Activated CD4-positive, alpha-beta T cell treated with anti-CD3 and anti-CD28 coated beads, Interleukin-2, amount 50 U/mL, for 1 hour (primary cell): ENCODE measurements at regions not wholly inside any gene's neighbourhood (a gene's known extent, or its start where the extent isn't known, plus 50 kb on each side); places are given as distances from the start of the nearest gene placed in this dataset.

Experiments used
- DNase-seq: peaks from one replicate; pipeline ENCODE4 v3.0.0-alpha.2; 2020

DNA sequence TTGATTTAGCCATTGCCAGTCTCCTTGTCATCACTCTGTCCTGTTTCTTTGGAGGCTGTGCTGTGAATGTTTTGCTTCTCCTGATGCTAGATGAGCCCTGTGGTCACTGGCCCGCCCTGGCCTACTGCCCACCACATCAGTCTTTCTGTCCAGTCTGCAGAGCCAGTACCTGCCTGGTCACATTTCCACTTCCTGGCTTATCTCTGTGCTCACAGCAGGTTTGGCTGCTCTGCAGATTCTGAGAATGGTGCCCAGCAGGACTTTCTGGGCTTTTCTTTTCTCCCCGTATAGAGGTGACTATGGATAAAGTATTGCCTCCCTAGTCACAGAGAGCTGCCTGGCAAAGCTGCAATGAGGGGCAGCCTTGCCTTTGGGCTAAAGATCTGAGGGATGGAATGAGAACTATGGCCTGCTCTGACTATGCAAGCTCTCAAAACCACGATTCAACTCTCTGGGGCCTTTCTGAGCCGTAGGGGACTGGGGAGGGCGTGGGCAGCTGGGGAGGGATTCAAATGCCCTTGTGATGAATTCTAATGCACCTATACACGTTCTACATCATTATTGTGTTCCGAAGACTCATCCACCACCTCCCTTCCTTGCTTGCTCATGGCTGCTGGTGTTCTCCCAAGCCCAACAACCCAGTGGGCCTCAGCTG lies 410.4 kb upstream of the NPVF start:
- DNase-seq = no peak

- DNase-seq = no peak
These were observed 414.6 kb upstream of the NPVF start for GRCh38 chr7:25642849-25643248.

DNA sequence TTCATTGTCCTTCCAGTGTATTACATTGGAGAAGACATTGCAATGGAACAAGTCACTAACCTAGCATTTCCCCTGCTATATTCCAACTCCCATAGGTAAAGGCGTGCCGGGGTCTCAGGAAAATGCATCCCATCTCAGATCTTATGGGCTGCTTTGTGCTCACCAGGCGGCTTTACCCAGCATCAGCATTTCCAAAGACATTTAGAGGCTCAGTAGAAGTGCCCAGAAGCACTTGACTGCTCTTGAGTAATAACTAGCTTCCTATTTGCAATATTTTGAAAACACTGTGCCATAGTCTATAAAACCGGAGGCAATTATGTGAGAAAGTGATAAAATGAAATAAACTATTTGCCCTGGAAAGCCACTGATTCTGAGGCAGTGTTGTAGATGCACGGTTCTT lies 415.0 kb upstream of the NPVF start:
- DNase-seq = no peak

- DNase-seq = no peak
These were observed 415.6 kb upstream of the NPVF start for GRCh38 chr7:25643770-25644394.

GRCh38 chr7:25646726-25647413 lies 418.6 kb upstream of the NPVF start:
- DNase-seq = no peak

GRCh38 chr7:25647872-25648271 lies 419.6 kb upstream of the NPVF start:
- DNase-seq = no peak

GRCh38 chr7:25652366-25652765 lies 424.1 kb upstream of the NPVF start:
- DNase-seq = no peak

GRCh38 chr7:25653384-25653783 lies 425.1 kb upstream of the NPVF start:
- no peak for DNase-seq

GRCh38 chr7:25656071-25656470 lies 427.8 kb upstream of the NPVF start:
- no peak for DNase-seq

DNA sequence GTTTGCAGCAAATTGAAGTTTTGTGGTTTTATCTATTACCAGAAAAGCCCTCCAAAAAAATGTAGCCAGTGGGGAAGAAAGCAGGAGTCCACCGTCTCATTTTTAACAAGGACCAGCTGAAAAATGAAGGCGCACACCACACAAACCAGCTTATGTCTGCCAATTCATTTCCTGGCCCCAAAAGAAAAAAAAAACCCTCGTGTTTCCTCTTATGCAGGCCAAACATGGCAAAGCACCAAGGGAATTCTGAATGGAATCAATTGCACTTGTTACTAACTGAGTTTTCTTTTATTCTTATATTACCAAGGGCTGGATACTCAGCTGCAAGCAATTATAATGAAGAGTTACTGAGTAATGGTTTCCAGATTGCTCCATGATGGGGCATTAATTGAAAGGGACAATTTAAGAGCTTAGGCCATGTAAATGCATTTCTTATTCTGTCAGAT lies 428.3 kb upstream of the NPVF start:
- DNase-seq = no peak

DNA sequence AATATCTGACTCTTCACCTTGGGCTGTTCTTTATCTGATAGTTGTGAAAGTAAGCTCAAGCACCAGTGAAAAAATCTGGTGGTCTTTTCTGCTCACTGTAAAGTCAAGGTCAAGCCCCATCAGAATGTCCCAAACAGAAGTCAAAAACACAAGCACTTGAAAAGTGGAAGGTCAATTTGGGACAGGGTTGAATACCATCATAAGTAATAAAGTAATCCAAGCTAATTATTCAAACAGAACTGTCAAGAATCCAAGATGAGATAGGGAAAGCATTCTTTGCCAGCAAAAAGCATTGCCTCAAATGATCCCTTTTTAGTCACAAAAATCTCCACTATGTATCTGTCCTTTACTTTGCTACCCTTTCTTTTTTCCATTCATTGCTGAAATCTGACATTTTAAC lies 430.1 kb upstream of the NPVF start:
- no peak for DNase-seq

DNA sequence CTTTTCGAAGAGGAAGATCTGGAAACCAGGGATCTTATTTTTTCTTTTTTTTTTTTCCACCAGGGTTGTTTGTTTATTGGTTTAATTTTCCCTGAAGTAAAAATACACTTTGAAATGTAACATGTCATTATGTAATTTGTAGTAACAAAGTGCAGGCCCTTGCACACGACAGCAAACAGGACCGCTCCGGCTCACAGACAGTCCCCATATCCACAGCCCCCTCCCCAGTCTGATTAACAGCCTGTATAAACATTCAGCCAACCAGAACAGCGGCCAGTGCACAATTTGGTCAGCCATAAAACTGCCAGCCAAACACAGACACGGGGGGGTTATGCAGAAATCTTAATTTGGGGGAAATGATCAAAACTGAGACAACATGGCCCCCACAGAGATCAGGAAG lies 431.6 kb upstream of the NPVF start:
- DNase-seq = no peak

DNA sequence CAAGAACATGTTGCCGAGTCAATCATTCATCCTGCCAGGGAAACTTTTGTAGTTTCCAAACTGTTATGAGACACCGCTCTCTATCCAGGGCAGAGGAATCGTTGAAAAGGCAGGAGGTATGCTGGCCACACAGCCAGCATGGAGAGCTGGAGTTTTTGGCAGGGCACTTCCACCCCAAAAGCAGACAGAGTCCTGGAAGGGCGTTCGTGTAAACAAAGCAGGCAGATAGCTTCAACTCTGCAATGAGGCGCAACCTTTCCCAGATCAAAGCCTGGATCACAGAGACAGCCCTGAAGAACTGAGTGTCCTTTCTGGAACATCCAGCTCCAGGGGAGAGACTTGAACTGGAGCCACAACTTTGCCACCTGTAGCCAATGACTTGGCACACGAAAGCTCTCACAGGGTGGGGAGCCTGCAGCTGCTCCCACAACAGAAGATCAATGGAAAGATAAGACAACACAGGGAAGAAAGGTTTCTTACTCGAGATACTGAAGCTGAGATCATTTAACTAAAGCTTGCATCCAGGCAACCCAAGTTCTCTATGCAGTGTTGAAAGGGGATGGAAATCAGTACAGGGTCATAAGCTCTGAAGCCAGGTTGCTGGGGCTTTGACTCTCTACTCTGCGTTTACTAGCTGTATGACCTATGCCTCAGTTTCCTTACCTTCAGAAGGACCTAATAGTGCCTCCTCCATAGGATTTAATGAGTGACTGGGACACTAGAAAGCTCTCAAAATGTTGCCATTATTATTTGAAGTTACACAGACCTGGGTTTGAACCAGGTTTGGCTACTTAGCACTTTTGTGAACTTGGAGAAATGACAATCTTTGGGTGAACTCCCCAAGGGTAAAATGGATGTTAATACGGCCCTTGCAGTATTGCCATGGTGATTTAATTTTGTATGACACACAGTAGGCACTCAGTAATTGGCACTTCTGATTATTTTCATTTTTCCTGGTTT lies 434.8 kb upstream of the NPVF start:
- no peak for DNase-seq

DNA sequence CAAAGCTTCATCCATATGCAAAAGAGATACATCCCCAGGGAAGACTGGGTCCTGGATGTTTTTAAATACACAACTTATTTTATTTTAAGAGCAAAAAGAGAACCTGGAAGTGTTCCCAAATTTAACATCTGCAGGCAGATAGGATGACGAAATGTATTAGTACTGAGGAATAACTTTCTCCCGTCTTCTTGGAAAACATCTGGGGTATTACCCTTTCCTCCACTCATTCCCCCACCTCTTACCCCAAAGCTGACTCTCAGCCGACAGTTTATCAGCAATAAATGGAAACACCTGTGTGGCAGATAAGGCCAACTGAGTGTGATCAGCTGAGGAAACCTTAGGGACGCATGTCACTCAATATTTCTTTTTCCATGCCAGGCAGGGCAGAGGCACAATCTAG lies 435.6 kb upstream of the NPVF start:
- no peak for DNase-seq

GRCh38 chr7:25664593-25664992 lies 436.3 kb upstream of the NPVF start:
- no peak for DNase-seq

GRCh38 chr7:25665374-25665773 lies 437.1 kb upstream of the NPVF start:
- DNase-seq = no peak

DNA sequence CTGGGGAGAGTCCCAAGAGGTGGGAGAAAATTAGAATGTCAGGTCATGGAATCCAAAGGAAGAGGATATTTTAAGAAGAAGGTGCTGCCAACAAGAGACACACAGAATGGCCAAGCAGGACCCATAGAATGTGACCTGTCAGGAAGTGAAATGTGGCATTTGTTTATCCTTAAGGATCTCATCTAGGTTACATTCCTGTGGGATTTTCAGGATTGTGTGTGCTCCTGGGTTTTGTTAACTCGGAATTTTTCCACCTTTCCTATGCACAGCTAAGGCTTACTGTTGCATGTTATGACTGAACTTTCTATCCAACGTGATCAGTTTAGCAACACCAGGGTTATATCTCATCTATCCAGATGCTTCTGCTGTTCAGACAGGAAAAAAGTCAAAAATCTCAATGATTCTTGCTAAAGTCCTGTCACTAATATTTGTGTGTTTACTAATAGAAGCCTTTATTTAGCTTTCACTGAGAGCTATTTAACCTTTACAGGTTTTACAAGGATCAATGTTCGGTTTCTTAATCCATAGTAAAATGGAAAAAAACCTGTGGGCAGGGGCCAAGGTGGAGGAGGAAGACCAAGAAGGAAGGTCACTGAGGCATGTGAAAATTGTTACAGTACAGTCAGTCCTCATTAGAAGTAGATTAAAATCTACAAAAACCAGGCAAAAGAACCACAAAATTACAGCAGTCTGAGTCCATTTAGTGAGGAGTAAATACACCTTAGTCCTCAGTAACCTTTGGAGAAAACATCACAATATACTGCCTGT lies 437.8 kb upstream of the NPVF start:
- DNase-seq = no peak

DNA sequence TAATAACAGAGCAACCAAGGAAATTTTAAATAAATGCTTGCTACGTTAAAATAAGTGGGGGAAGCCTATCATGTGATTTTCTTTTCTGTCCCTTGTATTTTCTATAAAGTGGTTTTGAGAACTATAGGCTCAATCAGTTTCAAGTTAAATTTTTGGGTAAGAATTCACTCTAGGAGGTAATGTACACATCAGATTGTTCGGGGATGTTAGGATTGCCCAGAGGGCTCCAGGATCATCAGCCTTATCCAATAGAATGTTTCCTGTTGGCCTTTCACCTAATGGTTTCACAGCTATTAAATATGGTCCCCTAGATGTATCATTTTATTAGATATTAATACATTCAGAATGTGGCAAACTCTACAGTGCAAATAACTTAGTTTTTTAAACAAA lies 438.4 kb upstream of the NPVF start:
- DNase-seq = no peak

- no peak for DNase-seq
These were observed 441.0 kb upstream of the NPVF start for GRCh38 chr7:25669281-25669781.

- no peak for DNase-seq
These were observed 441.9 kb upstream of the NPVF start for GRCh38 chr7:25669961-25670841.

DNA sequence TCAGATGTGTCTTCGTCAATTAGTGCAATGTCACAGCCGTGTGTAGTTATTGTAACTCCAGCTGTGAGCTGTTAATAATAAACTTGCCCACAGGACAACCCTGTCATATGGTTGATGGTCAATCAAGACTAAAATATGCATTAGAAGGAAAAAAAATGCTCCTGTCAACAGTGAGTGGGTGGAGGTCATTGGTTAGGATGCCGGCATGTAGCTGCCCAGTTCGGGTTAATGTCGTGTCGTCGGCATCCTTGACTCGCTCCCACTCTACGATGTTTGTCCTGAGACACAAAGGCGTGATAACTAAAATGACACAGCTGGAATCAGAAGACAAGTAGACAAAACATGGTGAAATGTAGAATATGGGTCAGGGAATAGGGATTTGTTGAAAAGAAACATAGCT lies 442.8 kb upstream of the NPVF start:
- DNase-seq = no peak
